NCI-H1105 treated with DMSO at 0.1 percent for 48 hours (cell line): ENCODE measurements at regions not wholly inside any gene's neighbourhood (a gene's known extent, or its start where the extent isn't known, plus 50 kb on each side); places are given as distances from the start of the nearest gene placed in this dataset.

ENCODE experiments used
- DNase-seq: peaks from one replicate; lab custom pipeline; 2025; lab: John Stamatoyannopoulos, UW

GRCh38 chr5:24831989-24832388 lies 187.2 kb upstream of the CDH10 start:
- DNase-seq = no peak

- DNase-seq = no peak
Measured at GRCh38 chr5:24823625-24824024, 178.8 kb upstream of the CDH10 start.

GRCh38 chr5:24819841-24820240 lies 175.1 kb upstream of the CDH10 start:
- peak; percentile 65 for DNase-seq

- DNase-seq = no peak
Measured at GRCh38 chr5:24817966-24818365, 173.2 kb upstream of the CDH10 start.

- no peak for DNase-seq
Measured at GRCh38 chr5:24816206-24816605, 171.4 kb upstream of the CDH10 start.

GRCh38 chr5:24805230-24805629 lies 160.5 kb upstream of the CDH10 start:
- DNase-seq = no peak

- DNase-seq = no peak
Measured at GRCh38 chr5:24804221-24804681, 159.5 kb upstream of the CDH10 start.

GRCh38 chr5:24791326-24791725 lies 146.5 kb upstream of the CDH10 start:
- DNase-seq = no peak

- DNase-seq = no peak
Measured at GRCh38 chr5:24789611-24790351, 145.0 kb upstream of the CDH10 start.

- DNase-seq = no peak
Measured at GRCh38 chr5:24788829-24789514, 144.2 kb upstream of the CDH10 start.

- no peak for DNase-seq
Measured at GRCh38 chr5:24786108-24786507, 141.3 kb upstream of the CDH10 start.

- DNase-seq = no peak
Measured at GRCh38 chr5:24783596-24783995, 138.8 kb upstream of the CDH10 start.

- DNase-seq = no peak
Measured at GRCh38 chr5:24777392-24777791, 132.6 kb upstream of the CDH10 start.

GRCh38 chr5:24773261-24773660 lies 128.5 kb upstream of the CDH10 start:
- DNase-seq = no peak

GRCh38 chr5:24767086-24767485 lies 122.3 kb upstream of the CDH10 start:
- no peak for DNase-seq

GRCh38 chr5:24765219-24765618 lies 120.4 kb upstream of the CDH10 start:
- no peak for DNase-seq

GRCh38 chr5:24750355-24750754 lies 105.6 kb upstream of the CDH10 start:
- no peak for DNase-seq

- DNase-seq = no peak
Measured at GRCh38 chr5:24749701-24750100, 104.9 kb upstream of the CDH10 start.

- no peak for DNase-seq
Measured at GRCh38 chr5:24747327-24747726, 102.5 kb upstream of the CDH10 start.

- DNase-seq = no peak
Measured at GRCh38 chr5:24742334-24742733, 97.6 kb upstream of the CDH10 start.

- DNase-seq = no peak
Measured at GRCh38 chr5:24737163-24737562, 92.4 kb upstream of the CDH10 start.

GRCh38 chr5:24735284-24735683 lies 90.5 kb upstream of the CDH10 start:
- DNase-seq = no peak

- no peak for DNase-seq
Measured at GRCh38 chr5:24732184-24732583, 87.4 kb upstream of the CDH10 start.

- DNase-seq = no peak
Measured at GRCh38 chr5:24720743-24721142, 76.0 kb upstream of the CDH10 start.
